Fibroblast of the conjunctiva (primary cell): ENCODE measurements at regions not wholly inside any gene's neighbourhood (a gene's known extent, or its start where the extent isn't known, plus 50 kb on each side); places are given as distances from the start of the nearest gene placed in this dataset.

Source experiments
- DNase-seq: peaks from one replicate; pipeline ENCODE4 v3.0.0-alpha.2; 2010; ENCODE audit warnings: low read depth

- DNase-seq = no peak
Observed at GRCh38 chr13:73212482-73212881, 153.7 kb downstream of the KLF5 start.

GRCh38 chr13:73210218-73210883, 151.5 kb downstream of the KLF5 start:
- DNase-seq = no peak

GRCh38 chr13:73204952-73205351, 146.1 kb downstream of the KLF5 start:
- DNase-seq = no peak

GRCh38 chr13:73201626-73202025, 142.8 kb downstream of the KLF5 start:
- no peak for DNase-seq

GRCh38 chr13:73198991-73199411, 140.2 kb downstream of the KLF5 start:
- DNase-seq = no peak

- no peak for DNase-seq
Observed at GRCh38 chr13:73195091-73195490, 136.3 kb downstream of the KLF5 start.

- no peak for DNase-seq
Observed at GRCh38 chr13:73194310-73194709, 135.5 kb downstream of the KLF5 start.

GRCh38 chr13:73193554-73193953, 134.7 kb downstream of the KLF5 start:
- DNase-seq = no peak

- DNase-seq = no peak
Observed at GRCh38 chr13:73190477-73190876, 131.7 kb downstream of the KLF5 start.

- DNase-seq = no peak
Observed at GRCh38 chr13:73189776-73190175, 131.0 kb downstream of the KLF5 start.

GRCh38 chr13:73189362-73189761, 130.6 kb downstream of the KLF5 start:
- no peak for DNase-seq

- DNase-seq = no peak
Observed at GRCh38 chr13:73187106-73187505, 128.3 kb downstream of the KLF5 start.

GRCh38 chr13:73179650-73180274, 121.0 kb downstream of the KLF5 start:
- no peak for DNase-seq

GRCh38 chr13:73177916-73178565, 119.2 kb downstream of the KLF5 start:
- no peak for DNase-seq

- DNase-seq = no peak
Observed at GRCh38 chr13:73177017-73177416, 118.2 kb downstream of the KLF5 start.

GRCh38 chr13:73174521-73175010, 115.8 kb downstream of the KLF5 start:
- no peak for DNase-seq

GRCh38 chr13:73173279-73173811, 114.5 kb downstream of the KLF5 start:
- no peak for DNase-seq

GRCh38 chr13:73171926-73172325, 113.1 kb downstream of the KLF5 start:
- no peak for DNase-seq

- no peak for DNase-seq
Observed at GRCh38 chr13:73171271-73171682, 112.5 kb downstream of the KLF5 start.

- no peak for DNase-seq
Observed at GRCh38 chr13:73169971-73170370, 111.2 kb downstream of the KLF5 start.

GRCh38 chr13:73168953-73169401, 110.2 kb downstream of the KLF5 start:
- no peak for DNase-seq

GRCh38 chr13:73168226-73168952, 109.6 kb downstream of the KLF5 start:
- DNase-seq = no peak
